ENCODE measurements at regions not wholly inside any gene's neighbourhood (a gene's known extent, or its start where the extent isn't known, plus 50 kb on each side); places are given as distances from the start of the nearest gene placed in this dataset.

- Histone ChIP-seq H3K27ac (replicated peaks) (no peak overlapping the region), H3K4me3 (replicated peaks; ENCODE audit: insufficient read depth, low read length) (no peak overlapping the region), H3K27me3 (ENCODE audit: insufficient read depth, poor library complexity, severe bottlenecking) (no peaks in the 10 kb centered on the region)
- no peak for TF ChIP-seq SPI1 (IDR thresholded peaks at IDR 0.05; ENCODE audit: borderline replicate concordance, low read depth)
- no peak for TF ChIP-seq REST (IDR thresholded peaks at IDR 0.05; ENCODE audit: insufficient replicate concordance, low read depth)
- no peak for TF ChIP-seq POLR2AphosphoS5 (IDR thresholded peaks at IDR 0.05; ENCODE audit: low read depth)
- TF ChIP-seq CTCF (IDR thresholded peaks at IDR 0.05; ENCODE audit: insufficient read depth, low read length): no peak
- TF ChIP-seq GABPA (IDR thresholded peaks at IDR 0.05; ENCODE audit: low read depth): no peak
- DNase-seq (ENCODE audit: low read depth in 1 of 2, low spot score in 1 of 2): no peak
Measured at GRCh38 chr19:28419312-28419711, 793.6 kb downstream of the UQCRFS1 start.

- no peak for DNase-seq (ENCODE audit: low read depth in 1 of 2, low spot score in 1 of 2)
- Histone ChIP-seq H3K4me3 (replicated peaks; ENCODE audit: insufficient read depth, low read length) (no peak overlapping the region), H3K27ac (replicated peaks) (no peak overlapping the region), H3K27me3 (ENCODE audit: insufficient read depth, poor library complexity, severe bottlenecking) (no peaks in the 10 kb centered on the region)
- TF ChIP-seq SPI1 (IDR thresholded peaks at IDR 0.05; ENCODE audit: borderline replicate concordance, low read depth) (no peak), POLR2AphosphoS5 (IDR thresholded peaks at IDR 0.05; ENCODE audit: low read depth) (no peak), GABPA (IDR thresholded peaks at IDR 0.05; ENCODE audit: low read depth) (no peak), REST (IDR thresholded peaks at IDR 0.05; ENCODE audit: insufficient replicate concordance, low read depth) (no peak), CTCF (IDR thresholded peaks at IDR 0.05; ENCODE audit: insufficient read depth, low read length) (no peak)
Measured at GRCh38 chr19:28417361-28417760, 795.6 kb downstream of the UQCRFS1 start.

- Histone ChIP-seq H3K27ac (replicated peaks) (no peak overlapping the region), H3K27me3 (ENCODE audit: insufficient read depth, poor library complexity, severe bottlenecking) (no peaks in the 10 kb centered on the region), H3K4me3 (replicated peaks; ENCODE audit: insufficient read depth, low read length) (no peak overlapping the region)
- TF ChIP-seq SPI1 (IDR thresholded peaks at IDR 0.05; ENCODE audit: borderline replicate concordance, low read depth) (no peak), GABPA (IDR thresholded peaks at IDR 0.05; ENCODE audit: low read depth) (no peak), POLR2AphosphoS5 (IDR thresholded peaks at IDR 0.05; ENCODE audit: low read depth) (no peak), CTCF (IDR thresholded peaks at IDR 0.05; ENCODE audit: insufficient read depth, low read length) (no peak), REST (IDR thresholded peaks at IDR 0.05; ENCODE audit: insufficient replicate concordance, low read depth) (no peak)
- no peak for DNase-seq (ENCODE audit: low read depth in 1 of 2, low spot score in 1 of 2)
Measured at GRCh38 chr19:28416245-28416644, 796.7 kb downstream of the UQCRFS1 start.
